IMR-90 (cell line): ENCODE measurements at regions not wholly inside any gene's neighbourhood (a gene's known extent, or its start where the extent isn't known, plus 50 kb on each side); places are given as distances from the start of the nearest gene placed in this dataset.

Experiments used
- CTCF ChIP-seq: conservative IDR thresholded peaks from 2 replicates; pipeline ENCODE4 v1.5.1; 2012; ENCODE audit warnings: mild to moderate bottlenecking, low read depth, low read length, improper control_type of control experiment
- RFX5 ChIP-seq: IDR thresholded peaks from 2 replicates; pipeline ENCODE4 v1.8.0; 2012; ENCODE audit warnings: low read depth, mild to moderate bottlenecking, low read length, moderate library complexity
- TF ChIP-seq, protein P1 (sequence below): fragments of 150-350 bp; IDR thresholded peaks from 2 replicates; pipeline ENCODE4 v1.6.1; 2017; ENCODE audit warnings: mild to moderate bottlenecking, antibody characterized with exemption, low read length, low read depth

DNA sequence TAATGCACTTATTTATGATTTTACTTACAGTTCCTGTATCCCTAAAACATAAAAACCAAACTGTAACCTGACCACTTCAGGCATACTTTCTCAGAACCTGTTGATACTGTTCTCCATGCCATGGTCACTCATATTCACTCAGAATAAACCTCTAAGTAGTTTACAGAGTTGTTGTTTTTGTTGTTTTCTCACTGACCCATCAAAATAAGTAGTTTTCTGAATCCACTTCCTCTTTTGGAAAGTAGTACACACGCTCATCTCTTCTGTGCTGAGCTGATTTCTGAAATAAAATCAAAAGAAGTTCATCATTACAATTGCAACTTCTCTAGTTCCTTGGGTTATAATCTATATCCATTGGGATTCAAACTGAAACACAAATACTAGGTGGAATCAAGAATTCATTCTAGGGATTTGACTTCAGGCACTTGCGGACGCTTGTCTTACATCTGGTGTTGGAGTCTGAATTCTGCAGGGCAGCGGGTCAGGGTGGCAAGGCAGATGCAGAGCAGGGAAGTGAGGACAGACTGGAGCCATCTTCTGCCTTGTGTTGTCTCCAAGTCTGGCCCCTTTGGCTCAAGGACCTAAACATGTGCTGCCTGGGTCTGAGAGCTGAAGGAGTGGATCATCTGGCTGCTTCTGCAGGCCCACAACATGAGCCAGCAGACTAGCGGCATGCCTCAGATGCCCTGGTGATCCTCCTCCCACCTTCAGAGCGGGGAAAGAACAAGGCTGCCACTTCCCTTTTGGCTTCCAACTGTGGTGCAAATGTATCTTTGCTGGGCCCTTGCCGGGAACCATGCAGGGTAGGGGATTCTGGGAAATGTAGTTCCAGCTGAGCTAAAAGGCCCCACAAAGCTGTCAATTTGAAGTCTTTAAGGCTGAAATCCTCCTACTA lies 167.9 kb upstream of the MYLIP start:
- TF ChIP-seq CTCF: no peak
- no peak for TF ChIP-seq RFX5
- TF ChIP-seq, protein P1, sequence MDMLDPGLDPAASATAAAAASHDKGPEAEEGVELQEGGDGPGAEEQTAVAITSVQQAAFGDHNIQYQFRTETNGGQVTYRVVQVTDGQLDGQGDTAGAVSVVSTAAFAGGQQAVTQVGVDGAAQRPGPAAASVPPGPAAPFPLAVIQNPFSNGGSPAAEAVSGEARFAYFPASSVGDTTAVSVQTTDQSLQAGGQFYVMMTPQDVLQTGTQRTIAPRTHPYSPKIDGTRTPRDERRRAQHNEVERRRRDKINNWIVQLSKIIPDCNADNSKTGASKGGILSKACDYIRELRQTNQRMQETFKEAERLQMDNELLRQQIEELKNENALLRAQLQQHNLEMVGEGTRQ: no peak
